LoVo (cell line): ENCODE measurements at regions not wholly inside any gene's neighbourhood (a gene's known extent, or its start where the extent isn't known, plus 50 kb on each side); places are given as distances from the start of the nearest gene placed in this dataset.
"Not testable (repeated sequence)": the region's sequence is repeated elsewhere in the genome, so short reads cannot be mapped to it uniquely, and the experiment has no call there.

Experiments used
- DNase-seq: peaks from one replicate; pipeline ENCODE4 v3.0.0-alpha.2; 2016; ENCODE audit warnings: low spot score

GRCh38 chr7:145464287-145464686 is 628.4 kb upstream of the TPK1 start:
- no peak for DNase-seq

GRCh38 chr7:145462463-145462862 is 626.6 kb upstream of the TPK1 start:
- DNase-seq: no peak

GRCh38 chr7:145434811-145435210 is 599.0 kb upstream of the TPK1 start:
- DNase-seq: no peak

GRCh38 chr7:145431834-145432233 is 596.0 kb upstream of the TPK1 start:
- no peak for DNase-seq

- DNase-seq: not testable (repeated sequence)
Observed at GRCh38 chr7:145418481-145418880, 582.6 kb upstream of the TPK1 start.

- DNase-seq: no peak
Observed at GRCh38 chr7:145411066-145411465, 575.2 kb upstream of the TPK1 start.

- DNase-seq: no peak
Observed at GRCh38 chr7:145398758-145399157, 562.9 kb upstream of the TPK1 start.

- no peak for DNase-seq
Observed at GRCh38 chr7:145394126-145394525, 558.3 kb upstream of the TPK1 start.

- no peak for DNase-seq
Observed at GRCh38 chr7:145382762-145383161, 546.9 kb upstream of the TPK1 start.

- DNase-seq: no peak
Observed at GRCh38 chr7:145378197-145378596, 542.3 kb upstream of the TPK1 start.

- DNase-seq: no peak
Observed at GRCh38 chr7:145360511-145361100, 524.8 kb upstream of the TPK1 start.

- no peak for DNase-seq
Observed at GRCh38 chr7:145350334-145350733, 514.5 kb upstream of the TPK1 start.

GRCh38 chr7:145349452-145349851 is 513.6 kb upstream of the TPK1 start:
- not testable (repeated sequence) for DNase-seq

- DNase-seq: no peak
Observed at GRCh38 chr7:145347271-145347670, 511.4 kb upstream of the TPK1 start.

- DNase-seq: no peak
Observed at GRCh38 chr7:145339319-145339718, 503.5 kb upstream of the TPK1 start.

- DNase-seq: no peak
Observed at GRCh38 chr7:145331522-145331921, 495.7 kb upstream of the TPK1 start.

- no peak for DNase-seq
Observed at GRCh38 chr7:145331076-145331475, 495.2 kb upstream of the TPK1 start.

- DNase-seq: no peak
Observed at GRCh38 chr7:145327646-145328045, 491.8 kb upstream of the TPK1 start.

- DNase-seq: no peak
Observed at GRCh38 chr7:145324081-145324480, 488.2 kb upstream of the TPK1 start.

- no peak for DNase-seq
Observed at GRCh38 chr7:145313551-145313950, 477.7 kb upstream of the TPK1 start.

GRCh38 chr7:145293754-145294153 is 457.9 kb upstream of the TPK1 start:
- no peak for DNase-seq

GRCh38 chr7:145293228-145293701 is 457.4 kb upstream of the TPK1 start:
- DNase-seq: no peak

- DNase-seq: no peak
Observed at GRCh38 chr7:145289384-145289783, 453.5 kb upstream of the TPK1 start.

GRCh38 chr7:145276118-145276517 is 440.3 kb upstream of the TPK1 start:
- DNase-seq: no peak
